K562 (cell line): ENCODE measurements at regions not wholly inside any gene's neighbourhood (a gene's known extent, or its start where the extent isn't known, plus 50 kb on each side); places are given as distances from the start of the nearest gene placed in this dataset.

Experiments
- ATAC-seq: fragments of 200-7000 bp; cut with Tn5 transposase; 3 replicates; pipeline ENCODE4 v1.9.1; 2020; ENCODE audit warnings: moderate library complexity
- BruUV-seq: library from RNA; stranded (reverse); fragments of 400-500 nt; replicated peaks from 2 replicates; lab custom pipeline; 2021; lab: Mats Ljungman, UMichigan
- CTCF ChIA-PET: fragments of 300-600 bp; formaldehyde crosslinking; extraction: SDS; loops from one replicate; lab custom pipeline; 2021; ENCODE audit warnings: low intra/inter-chr PET ratio; lab: Yijun Ruan, JAX
- POLR2A ChIA-PET: fragments of 300-600, 350-650 bp; sonication (Branson Sonifier 250); formaldehyde crosslinking; extraction: SDS; loops from one replicate; lab custom pipeline; 2021; ENCODE audit warnings: antibody characterized with exemption, inconsistent platforms; lab: Yijun Ruan, JAX
- DNase-seq, 4 experiments: peaks; one replicate each; pipeline versions ENCODE4 v3.0.0 to v3.0.0-alpha.2; 2011 to 2018; ENCODE audit warnings: low spot score in 3 of 4, mixed read lengths in 3 of 4; ENCODE audit errors: extremely low read depth in 1 of 4
- FAIRE-seq: peaks from 2 replicates; lab custom pipeline; 2011; peaks lifted over from hg19 to GRCh38; lab: Jason Lieb, UNC
- H2AFZ ChIP-seq: 2 replicates; pipeline ENCODE4 v1.6.0; 2011; ENCODE audit warnings: low read depth, low read length, control low read depth, inconsistent platforms
- H3K27ac ChIP-seq: fragments of 200-600 bp; 3 replicates; pipeline ENCODE4 v1.8.0; 2011; ENCODE audit warnings: low read depth, mild to moderate bottlenecking, control low read depth, inconsistent platforms, low read length, moderate library complexity, mixed read lengths; ENCODE audit errors: extremely low read depth
- H3K27me3 ChIP-seq, 2 experiments: fragments of 300-600 bp in 1 of 2; 2 replicates in 1 of 2; 3 replicates in 1 of 2; pipeline versions ENCODE4 v1.6.0 to v1.8.0; 2011; ENCODE audit warnings: inconsistent platforms in 2 of 2, low read length in 2 of 2, mild to moderate bottlenecking in 1 of 2, mixed read lengths in 1 of 2, moderate library complexity in 1 of 2; ENCODE audit not compliant: control insufficient read depth in 2 of 2, insufficient read depth in 2 of 2
- H3K36me3 ChIP-seq: fragments of 300-600 bp; 3 replicates; pipeline ENCODE4 v1.8.0; 2011; ENCODE audit warnings: mild to moderate bottlenecking, low read length, inconsistent platforms; ENCODE audit not compliant: control insufficient read depth, insufficient read depth
- H3K4me1 ChIP-seq, 2 experiments: fragments of 200-600 bp in 1 of 2; replicated peaks in 1 of 2; 2 replicates in 1 of 2; 3 replicates in 1 of 2; pipeline versions ENCODE4 v1.5.1 to v1.8.0; 2011; ENCODE audit warnings: inconsistent platforms in 2 of 2, low read length in 2 of 2, mild to moderate bottlenecking in 1 of 2, mixed read lengths in 1 of 2, moderate library complexity in 1 of 2; ENCODE audit not compliant: control insufficient read depth in 2 of 2, insufficient read depth in 2 of 2
- H3K4me2 ChIP-seq: 2 replicates; pipeline ENCODE4 v1.6.1; 2011; ENCODE audit warnings: low read length, control low read depth, inconsistent platforms, mixed read lengths; ENCODE audit not compliant: insufficient read depth
- H3K4me3 ChIP-seq: fragments of 200-600 bp; sonication (generic), shearing (Covaris generic); 2 replicates; pipeline ENCODE4 v1.5.1; 2016; ENCODE audit warnings: control low read depth, inconsistent platforms
- H3K79me2 ChIP-seq: fragments of 200-600 bp; 3 replicates; pipeline ENCODE4 v1.8.0; 2011; ENCODE audit warnings: low read length, inconsistent platforms; ENCODE audit not compliant: control insufficient read depth, insufficient read depth
- H3K9ac ChIP-seq, 2 experiments: 2 replicates each; pipeline versions ENCODE4 v1.6.0 to v1.6.1; 2011; ENCODE audit warnings: low read depth in 2 of 2, low read length in 2 of 2, control low read depth in 1 of 2, inconsistent platforms in 1 of 2, mild to moderate bottlenecking in 1 of 2, mixed read lengths in 1 of 2; ENCODE audit not compliant: insufficient read depth in 1 of 2
- H3K9me1 ChIP-seq: one replicate; pipeline ENCODE4 v1.6.0; 2011; ENCODE audit warnings: inconsistent platforms, mild to moderate bottlenecking, low read length, moderate library complexity; ENCODE audit not compliant: control insufficient read depth, insufficient read depth
- H3K9me3 ChIP-seq: replicated peaks from 2 replicates; pipeline ENCODE4 v1.5.1; 2011; ENCODE audit warnings: low read depth, low read length, inconsistent platforms; ENCODE audit not compliant: control insufficient read depth, insufficient read depth
- H4K20me1 ChIP-seq: replicated peaks from 2 replicates; pipeline ENCODE4 v1.6.1; 2011; ENCODE audit warnings: low read length, inconsistent platforms, mixed read lengths; ENCODE audit not compliant: control insufficient read depth, insufficient read depth
- CGGBP1 ChIP-seq: fragments of 250-450 bp; sonication (Bioruptor Pico); IDR thresholded peaks from 2 replicates; pipeline ENCODE4 v1.9.0; 2021; ENCODE audit warnings: mild to moderate bottlenecking
- FOXJ2 ChIP-seq: fragments of 200-800 bp; sonication (Bioruptor generic); IDR thresholded peaks from 2 replicates; pipeline ENCODE4 v1.6.1; 2016; ENCODE audit warnings: missing genetic modification characterization, missing compliant biosample characterization
- GTF2E2 ChIP-seq: fragments of 200-800 bp; sonication (Bioruptor generic); IDR thresholded peaks from 2 replicates; pipeline ENCODE4 v1.6.1; 2016; ENCODE audit warnings: missing genetic modification characterization, missing compliant biosample characterization
- HDAC2 ChIP-seq: fragments of 450-650 bp; IDR thresholded peaks from 2 replicates; pipeline ENCODE4 v1.6.1; 2016; ENCODE audit warnings: mild to moderate bottlenecking
- HOXB6 ChIP-seq: fragments of 250-450 bp; sonication (Bioruptor Pico); IDR thresholded peaks from 2 replicates; pipeline ENCODE4 v1.5.1; 2022; ENCODE audit warnings: mild to moderate bottlenecking, borderline replicate concordance
- MTA3 ChIP-seq: fragments of 450-650 bp; formaldehyde crosslinking; IDR thresholded peaks from 2 replicates; pipeline ENCODE4 v1.6.1; 2017; ENCODE audit warnings: mild to moderate bottlenecking, borderline replicate concordance
- NUFIP1 ChIP-seq: fragments of 450-650 bp; IDR thresholded peaks from 2 replicates; pipeline ENCODE4 v1.6.1; 2018; ENCODE audit not compliant: partially characterized antibody
- POLR2H ChIP-seq: IDR thresholded peaks from 2 replicates; pipeline ENCODE4 v1.6.1; 2016; ENCODE audit warnings: missing genetic modification characterization, low read depth, mild to moderate bottlenecking, control low read depth, missing compliant biosample characterization, moderate library complexity
- RB1 ChIP-seq: fragments of 450-650 bp; IDR thresholded peaks from 2 replicates; pipeline ENCODE4 v1.6.1; 2017; ENCODE audit warnings: low read depth, mild to moderate bottlenecking
- SAP30 ChIP-seq: fragments of 200-600 bp; sonication (generic); IDR thresholded peaks from 2 replicates; pipeline ENCODE4 v1.6.1; 2012; ENCODE audit warnings: borderline replicate concordance, low read depth, mild to moderate bottlenecking, moderate library complexity, low read length, control low read depth, inconsistent platforms; ENCODE audit not compliant: insufficient read depth, poor library complexity, severe bottlenecking
- YY1 ChIP-seq, 3 experiments: IDR thresholded peaks; 2 replicates each; pipeline ENCODE4 v1.6.1; 2011; ENCODE audit warnings: low read length in 2 of 3, mild to moderate bottlenecking in 2 of 3, moderate library complexity in 2 of 3, borderline replicate concordance in 1 of 3, control low read depth in 1 of 3, low read depth in 1 of 3; ENCODE audit not compliant: insufficient read depth in 3 of 3, insufficient replicate concordance in 2 of 3, control insufficient read depth in 1 of 3, insufficient read length in 1 of 3; ENCODE audit errors: extremely low read depth in 1 of 3
- WGBS: fragments of 100-300 bp; shearing (Covaris generic); methylation state at CpG from one replicate; pipeline ENCODE4 v1.1.6; 2016; ENCODE audit warnings: low coverage, mixed read lengths; ENCODE audit not compliant: insufficient coverage; ENCODE audit errors: missing lambda C conversion rate; 5-methylcytosine and 5-hydroxymethylcytosine counted together
- in situ Hi-C: fragments of 300-500 bp; cut with MboI; formaldehyde crosslinking; loops from 4 replicates; pipeline ENCODE4 v1.15.0; 2018; ENCODE audit warnings: inconsistent platforms, mixed read lengths
- intact Hi-C: fragments of 100-400 bp; cut with micrococcal nuclease; formaldehyde crosslinking; loops from 2 replicates; pipeline ENCODE4 v1.14.2; 2022
- TF ChIP-seq, protein P1 (sequence below): sonication (generic); IDR thresholded peaks from 2 replicates; pipeline ENCODE4 v1.6.1; 2016
- TF ChIP-seq, protein P2 (sequence below): fragments of 250-450 bp; sonication (Bioruptor Pico); IDR thresholded peaks from 2 replicates; pipeline ENCODE4 v1.8.0; 2021; ENCODE audit warnings: borderline replicate concordance, mild to moderate bottlenecking, moderate library complexity; ENCODE audit not compliant: poor library complexity, severe bottlenecking
- TF ChIP-seq, protein P3 (sequence below): fragments of 200-400 bp; formaldehyde crosslinking; IDR thresholded peaks from 2 replicates; pipeline ENCODE4 v1.6.1; 2017; ENCODE audit warnings: mild to moderate bottlenecking, low read depth, low read length, moderate library complexity
- TF ChIP-seq, protein P4 (sequence below): fragments of 250-450 bp; sonication (Bioruptor Pico); IDR thresholded peaks from 2 replicates; pipeline ENCODE4 v1.5.0; 2022; ENCODE audit warnings: mild to moderate bottlenecking

DNA sequence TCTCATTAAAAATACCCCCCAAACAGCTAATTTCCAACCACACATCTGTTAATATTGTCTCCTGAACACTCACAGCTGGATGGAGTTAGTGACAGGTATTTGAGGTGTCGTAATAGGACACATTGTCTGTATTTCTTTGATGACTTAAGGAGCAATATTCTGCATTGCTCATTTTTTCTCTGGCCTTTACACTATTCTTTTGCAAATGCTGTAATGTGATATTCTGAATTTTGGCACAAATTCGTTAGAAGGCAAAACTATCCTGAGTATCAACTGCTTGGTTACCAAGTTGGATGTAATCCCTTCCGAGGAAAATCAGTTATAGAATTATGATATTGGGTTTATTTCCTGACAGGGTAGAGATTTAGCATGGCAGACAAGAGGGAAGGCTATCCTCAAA lies 1030.2 kb downstream of the MCTP2 start:
- FAIRE-seq = no peak
- intact Hi-C loops = loop anchor here (5.0 kb wide), 1 partner anchor 1976 kb away; no protein-coding TSS in a partner anchor
- TF ChIP-seq HOXB6 (CRISPR knock-in tag) (no peak), MTA3 (no peak), RB1 (no peak), SAP30 (no peak), HDAC2 (no peak), YY1 (IDR thresholded peaks at IDR 0.05; ENCODE audit: borderline replicate concordance in 1 of 3, control insufficient read depth in 1 of 3, extremely low read depth in 1 of 3, insufficient read depth in 3 of 3, insufficient read length in 1 of 3, insufficient replicate concordance in 2 of 3, low read depth in 1 of 3, low read length in 2 of 3) (no peak), NUFIP1 (no peak), CGGBP1 (CRISPR knock-in tag) (no peak), POLR2H (tag) (no peak), GTF2E2 (no peak), FOXJ2 (no peak)
- TF ChIP-seq, protein P1, sequence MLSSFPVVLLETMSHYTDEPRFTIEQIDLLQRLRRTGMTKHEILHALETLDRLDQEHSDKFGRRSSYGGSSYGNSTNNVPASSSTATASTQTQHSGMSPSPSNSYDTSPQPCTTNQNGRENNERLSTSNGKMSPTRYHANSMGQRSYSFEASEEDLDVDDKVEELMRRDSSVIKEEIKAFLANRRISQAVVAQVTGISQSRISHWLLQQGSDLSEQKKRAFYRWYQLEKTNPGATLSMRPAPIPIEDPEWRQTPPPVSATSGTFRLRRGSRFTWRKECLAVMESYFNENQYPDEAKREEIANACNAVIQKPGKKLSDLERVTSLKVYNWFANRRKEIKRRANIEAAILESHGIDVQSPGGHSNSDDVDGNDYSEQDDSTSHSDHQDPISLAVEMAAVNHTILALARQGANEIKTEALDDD = no peak
- TF ChIP-seq, protein P2, sequence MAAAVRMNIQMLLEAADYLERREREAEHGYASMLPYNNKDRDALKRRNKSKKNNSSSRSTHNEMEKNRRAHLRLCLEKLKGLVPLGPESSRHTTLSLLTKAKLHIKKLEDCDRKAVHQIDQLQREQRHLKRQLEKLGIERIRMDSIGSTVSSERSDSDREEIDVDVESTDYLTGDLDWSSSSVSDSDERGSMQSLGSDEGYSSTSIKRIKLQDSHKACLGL = no peak
- TF ChIP-seq, protein P3, sequence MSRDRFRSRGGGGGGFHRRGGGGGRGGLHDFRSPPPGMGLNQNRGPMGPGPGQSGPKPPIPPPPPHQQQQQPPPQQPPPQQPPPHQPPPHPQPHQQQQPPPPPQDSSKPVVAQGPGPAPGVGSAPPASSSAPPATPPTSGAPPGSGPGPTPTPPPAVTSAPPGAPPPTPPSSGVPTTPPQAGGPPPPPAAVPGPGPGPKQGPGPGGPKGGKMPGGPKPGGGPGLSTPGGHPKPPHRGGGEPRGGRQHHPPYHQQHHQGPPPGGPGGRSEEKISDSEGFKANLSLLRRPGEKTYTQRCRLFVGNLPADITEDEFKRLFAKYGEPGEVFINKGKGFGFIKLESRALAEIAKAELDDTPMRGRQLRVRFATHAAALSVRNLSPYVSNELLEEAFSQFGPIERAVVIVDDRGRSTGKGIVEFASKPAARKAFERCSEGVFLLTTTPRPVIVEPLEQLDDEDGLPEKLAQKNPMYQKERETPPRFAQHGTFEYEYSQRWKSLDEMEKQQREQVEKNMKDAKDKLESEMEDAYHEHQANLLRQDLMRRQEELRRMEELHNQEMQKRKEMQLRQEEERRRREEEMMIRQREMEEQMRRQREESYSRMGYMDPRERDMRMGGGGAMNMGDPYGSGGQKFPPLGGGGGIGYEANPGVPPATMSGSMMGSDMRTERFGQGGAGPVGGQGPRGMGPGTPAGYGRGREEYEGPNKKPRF = no peak
- TF ChIP-seq, protein P4, sequence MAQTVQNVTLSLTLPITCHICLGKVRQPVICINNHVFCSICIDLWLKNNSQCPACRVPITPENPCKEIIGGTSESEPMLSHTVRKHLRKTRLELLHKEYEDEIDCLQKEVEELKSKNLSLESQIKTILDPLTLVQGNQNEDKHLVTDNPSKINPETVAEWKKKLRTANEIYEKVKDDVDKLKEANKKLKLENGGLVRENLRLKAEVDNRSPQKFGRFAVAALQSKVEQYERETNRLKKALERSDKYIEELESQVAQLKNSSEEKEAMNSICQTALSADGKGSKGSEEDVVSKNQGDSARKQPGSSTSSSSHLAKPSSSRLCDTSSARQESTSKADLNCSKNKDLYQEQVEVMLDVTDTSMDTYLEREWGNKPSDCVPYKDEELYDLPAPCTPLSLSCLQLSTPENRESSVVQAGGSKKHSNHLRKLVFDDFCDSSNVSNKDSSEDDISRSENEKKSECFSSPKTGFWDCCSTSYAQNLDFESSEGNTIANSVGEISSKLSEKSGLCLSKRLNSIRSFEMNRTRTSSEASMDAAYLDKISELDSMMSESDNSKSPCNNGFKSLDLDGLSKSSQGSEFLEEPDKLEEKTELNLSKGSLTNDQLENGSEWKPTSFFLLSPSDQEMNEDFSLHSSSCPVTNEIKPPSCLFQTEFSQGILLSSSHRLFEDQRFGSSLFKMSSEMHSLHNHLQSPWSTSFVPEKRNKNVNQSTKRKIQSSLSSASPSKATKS (CRISPR knock-in tag) = no peak

More for the DNA sequence above, 1030.2 kb downstream of the MCTP2 start:
- Histone ChIP-seq H3K27me3 (no peaks in the 10 kb centered on the region; a peak in 1 of 5 replicates), H4K20me1 (no peaks in the 10 kb centered on the region), H2AFZ (no peak overlapping the region), H3K4me1 (peaks cover 0 to 4% of the 10 kb centered on the region in 2 experiments; a peak in 3 of 5 replicates), H3K9ac (no peak overlapping the region), H3K79me2 (no peaks in the 10 kb centered on the region), H3K9me3 (no peaks in the 10 kb centered on the region), H3K9me1 (no peaks in the 10 kb centered on the region), H3K36me3 (no peaks in the 10 kb centered on the region), H3K4me2 (no peak overlapping the region), H3K27ac (no peak overlapping the region), H3K4me3 (no peak overlapping the region)
- in situ Hi-C loops = loop anchor here (10.0 kb wide), 1 partner anchor 1973 kb away; no protein-coding TSS in a partner anchor
- no TSS peak for BruUV-seq
- ChIA-PET CTCF (no interaction called here), POLR2A (interaction anchor here (0.7 to 1.5 kb wide), 3 partner anchors 8 to 164 kb away, joined by 3 to 4 read pairs (median 3); no protein-coding TSS in a partner anchor)
- DNase-seq (no peak), ATAC-seq (no peak)
- 8% methylated on average over 3 of the region's 3 CpGs for WGBS
